H1 (cell line): ENCODE measurements at regions not wholly inside any gene's neighbourhood (a gene's known extent, or its start where the extent isn't known, plus 50 kb on each side); places are given as distances from the start of the nearest gene placed in this dataset.

Source experiments
- CTCF ChIA-PET: fragments of 300-600 bp; sonication (Branson Sonifier 250); formaldehyde crosslinking; loops from one replicate; lab custom pipeline; 2021; ENCODE audit not compliant: partially characterized antibody; lab: Charles Lee
- POLR2A ChIA-PET: fragments of 300-600 bp; sonication (Branson Sonifier 250); formaldehyde crosslinking; loops from one replicate; lab custom pipeline; 2021; ENCODE audit warnings: inconsistent platforms; ENCODE audit not compliant: partially characterized antibody; lab: Charles Lee
- DNase-seq, 2 experiments: peaks; one replicate each; pipeline versions ENCODE4 v3.0.0 to v3.0.0-alpha.2; 2010 to 2022; ENCODE audit warnings: low spot score in 2 of 2, low read depth in 1 of 2, mixed read lengths in 1 of 2
- FAIRE-seq: peaks from 2 replicates; lab custom pipeline; 2011; peaks lifted over from hg19 to GRCh38; lab: Jason Lieb, UNC
- H2AFZ ChIP-seq: 2 replicates; pipeline ENCODE4 v1.8.1; 2012; ENCODE audit warnings: low read length, inconsistent platforms
- H2AK5ac ChIP-seq: 2 replicates; pipeline ENCODE4 v1.6.1; 2013; ENCODE audit warnings: low read depth, low read length
- H2BK120ac ChIP-seq: replicated peaks from 2 replicates; pipeline ENCODE3; 2013; ENCODE audit warnings: low read depth, low read length, inconsistent platforms
- H2BK12ac ChIP-seq: 2 replicates; pipeline ENCODE4 v1.6.1; 2013; ENCODE audit warnings: low read depth, low read length
- H2BK15ac ChIP-seq: 2 replicates; pipeline ENCODE4 v1.6.1; 2013; ENCODE audit warnings: low read length
- H2BK20ac ChIP-seq: 2 replicates; pipeline ENCODE4 v1.6.1; 2013; ENCODE audit warnings: low read length
- H2BK5ac ChIP-seq: 2 replicates; pipeline ENCODE4 v1.6.1; 2013; ENCODE audit warnings: low read depth, low read length
- H3K14ac ChIP-seq: 2 replicates; pipeline ENCODE4 v1.6.1; 2013; ENCODE audit warnings: inconsistent platforms; ENCODE audit not compliant: insufficient read length
- H3K18ac ChIP-seq: 2 replicates; pipeline ENCODE4 v1.6.1; 2013; ENCODE audit warnings: low read length; ENCODE audit errors: extremely low read depth
- H3K23ac ChIP-seq: 2 replicates; pipeline ENCODE4 v1.6.1; 2013; ENCODE audit warnings: inconsistent platforms; ENCODE audit not compliant: insufficient read length
- H3K23me2 ChIP-seq: 2 replicates; pipeline ENCODE4 v1.6.1; 2013; ENCODE audit warnings: low read depth, low read length
- H3K27ac ChIP-seq: 2 replicates; pipeline ENCODE4 v1.6.1; 2011; ENCODE audit warnings: low read depth, low read length, inconsistent platforms
- H3K27me3 ChIP-seq, 4 experiments: replicated peaks in 1 of 4; 1 replicate in 1 of 4; 2 replicates in 3 of 4; pipeline versions ENCODE4 v1.6.1 to v1.8.1; 2011 to 2013; ENCODE audit warnings: low read length in 3 of 4, mild to moderate bottlenecking in 3 of 4, inconsistent platforms in 2 of 4, mixed read lengths in 2 of 4, moderate library complexity in 1 of 4; ENCODE audit not compliant: control insufficient read depth in 3 of 4, insufficient read depth in 3 of 4; ENCODE audit errors: extremely low read depth in 1 of 4
- H3K36me3 ChIP-seq, 4 experiments: 2 replicates each; pipeline versions ENCODE4 v1.6.1 to v1.8.1; 2011 to 2013; ENCODE audit warnings: mild to moderate bottlenecking in 4 of 4, low read length in 3 of 4, moderate library complexity in 2 of 4, control low read depth in 1 of 4, inconsistent platforms in 1 of 4; ENCODE audit not compliant: insufficient read depth in 4 of 4, control insufficient read depth in 2 of 4
- H3K4ac ChIP-seq: replicated peaks from 2 replicates; pipeline ENCODE3; 2013; ENCODE audit warnings: low read length, low read depth, mixed read lengths, inconsistent platforms; ENCODE audit not compliant: insufficient read length
- H3K4me1 ChIP-seq, 4 experiments: replicated peaks in 1 of 4; 1 replicate in 1 of 4; 2 replicates in 3 of 4; pipeline versions ENCODE4 v1.6.1 to v1.8.1; 2011 to 2013; ENCODE audit warnings: low read length in 3 of 4, inconsistent platforms in 2 of 4, mixed read lengths in 1 of 4; ENCODE audit not compliant: insufficient read depth in 4 of 4, control insufficient read depth in 3 of 4
- H3K4me2 ChIP-seq, 2 experiments: 2 replicates each; pipeline versions ENCODE4 v1.6.1 to v1.8.1; 2011 to 2013; ENCODE audit warnings: low read depth in 2 of 2, low read length in 2 of 2, control low read depth in 1 of 2, inconsistent platforms in 1 of 2, mild to moderate bottlenecking in 1 of 2; ENCODE audit not compliant: insufficient read depth in 1 of 2
- H3K4me3 ChIP-seq, 4 experiments: fragments of 200-600, 300-600 bp in 1 of 4; sonication (generic), shearing (Covaris generic), sonication (Bioruptor Twin) in 1 of 4; 2 replicates each; pipeline versions ENCODE4 v1.5.1 to v1.8.1; 2011 to 2016; ENCODE audit warnings: low read length in 4 of 4, low read depth in 3 of 4, control low read depth in 2 of 4, inconsistent platforms in 2 of 4, mild to moderate bottlenecking in 2 of 4, mixed read lengths in 1 of 4, moderate library complexity in 1 of 4; ENCODE audit not compliant: insufficient read depth in 2 of 4; ENCODE audit errors: extremely low read depth in 1 of 4
- H3K56ac ChIP-seq: replicated peaks from 2 replicates; pipeline ENCODE3; 2013; ENCODE audit warnings: low read depth, mild to moderate bottlenecking, mixed read lengths, low read length, inconsistent platforms; ENCODE audit not compliant: insufficient read length
- H3K79me1 ChIP-seq: 2 replicates; pipeline ENCODE4 v1.6.1; 2013; ENCODE audit warnings: low read depth, low read length, control low read depth
- H3K79me2 ChIP-seq, 2 experiments: 2 replicates each; pipeline versions ENCODE4 v1.6.1 to v1.8.1; 2012 to 2013; ENCODE audit warnings: low read length in 2 of 2, mild to moderate bottlenecking in 2 of 2, inconsistent platforms in 1 of 2; ENCODE audit not compliant: insufficient read depth in 2 of 2, control insufficient read depth in 1 of 2
- H3K9ac ChIP-seq, 4 experiments: replicated peaks in 1 of 4; 1 replicate in 1 of 4; 2 replicates in 3 of 4; pipeline versions ENCODE4 v1.6.1 to v1.8.1; 2011 to 2013; ENCODE audit warnings: low read depth in 3 of 4, low read length in 3 of 4, control low read depth in 2 of 4, mild to moderate bottlenecking in 2 of 4, moderate library complexity in 2 of 4, inconsistent platforms in 1 of 4; ENCODE audit errors: extremely low read depth in 1 of 4
- H3K9me3 ChIP-seq, 2 experiments: 2 replicates each; pipeline versions ENCODE4 v1.6.1 to v1.8.1; 2012 to 2013; ENCODE audit warnings: mild to moderate bottlenecking in 2 of 2, moderate library complexity in 2 of 2, control low read depth in 1 of 2, inconsistent platforms in 1 of 2, low read depth in 1 of 2, low read length in 1 of 2, mixed read lengths in 1 of 2; ENCODE audit not compliant: insufficient read depth in 2 of 2
- H4K20me1 ChIP-seq, 2 experiments: replicated peaks in 1 of 2; 2 replicates each; pipeline versions ENCODE3 to v1.8.1; 2011 to 2013; ENCODE audit warnings: inconsistent platforms in 2 of 2, low read length in 2 of 2, mild to moderate bottlenecking in 1 of 2; ENCODE audit not compliant: insufficient read depth in 2 of 2, control insufficient read depth in 1 of 2
- H4K5ac ChIP-seq: 2 replicates; pipeline ENCODE4 v1.6.1; 2013; ENCODE audit warnings: low read length, low read depth, mixed read lengths, inconsistent platforms; ENCODE audit not compliant: insufficient read length
- H4K8ac ChIP-seq: 2 replicates; pipeline ENCODE4 v1.8.0; 2013; ENCODE audit warnings: mild to moderate bottlenecking, moderate library complexity, low read length, inconsistent platforms; ENCODE audit not compliant: insufficient read depth; ENCODE audit errors: extremely low read depth
- H4K91ac ChIP-seq: replicated peaks from 2 replicates; pipeline ENCODE3; 2013; ENCODE audit warnings: low read length, mixed read lengths, inconsistent platforms; ENCODE audit not compliant: insufficient read length
- CTCF ChIP-seq, 3 experiments: IDR thresholded peaks; 1 replicate in 2 of 3; 2 replicates in 1 of 3; pipeline versions ENCODE4 v1.5.1 to v1.6.1; 2011; ENCODE audit warnings: low read length in 3 of 3, mild to moderate bottlenecking in 3 of 3, inconsistent platforms in 2 of 3, low read depth in 1 of 3, moderate library complexity in 1 of 3; ENCODE audit not compliant: insufficient read depth in 1 of 3; ENCODE audit errors: control extremely low read depth in 1 of 3
- KDM1A ChIP-seq: fragments of 200-600, 300-600 bp; sonication (generic); IDR thresholded peaks from 2 replicates; pipeline ENCODE4 v1.7.1; 2016; ENCODE audit warnings: mild to moderate bottlenecking, low read length, borderline replicate concordance
- POLR2AphosphoS5 ChIP-seq: IDR thresholded peaks from 2 replicates; pipeline ENCODE4 v1.6.1; 2011; ENCODE audit warnings: low read depth, low read length
- RXRA ChIP-seq: IDR thresholded peaks from 2 replicates; pipeline ENCODE4 v1.6.1; 2011; ENCODE audit warnings: low read depth, mild to moderate bottlenecking, low read length, moderate library complexity; ENCODE audit not compliant: insufficient read depth
- WGBS, 2 experiments: shearing (Covaris generic) in 1 of 2; methylation state at CpG; one replicate each; pipeline versions ENCODE4 v1.1.6 to v1.1.7; 2013 to 2015; ENCODE audit warnings: low lambda C conversion rate in 2 of 2, mixed read lengths in 2 of 2, inconsistent platforms in 1 of 2, low coverage in 1 of 2, missing lambda C conversion rate in 1 of 2; ENCODE audit not compliant: insufficient replicate concordance in 2 of 2, insufficient coverage in 1 of 2, insufficient read length in 1 of 2; ENCODE audit errors: extremely low coverage in 1 of 2, missing lambda C conversion rate in 1 of 2; 5-methylcytosine and 5-hydroxymethylcytosine counted together

- Histone ChIP-seq H3K4me2 (no peak overlapping the region), H3K23me2 (no peaks in the 10 kb centered on the region), H3K27me3 (peaks cover 0 to 1% (median 0%) of the 10 kb centered on the region in 4 experiments; a peak in 1 of 7 replicates), H3K4me1 (no peaks in the 10 kb centered on the region), H2AK5ac (no peak overlapping the region), H3K79me2 (no peaks in the 10 kb centered on the region), H3K9ac (no peak overlapping the region), H2BK120ac (no peak overlapping the region), H3K36me3 (no peaks in the 10 kb centered on the region), H3K79me1 (no peaks in the 10 kb centered on the region), H3K4me3 (no peak overlapping the region), H4K20me1 (no peaks in the 10 kb centered on the region), H3K4ac (no peak overlapping the region), H3K56ac (no peak overlapping the region), H2BK12ac (no peak overlapping the region), H3K9me3 (no peaks in the 10 kb centered on the region; a peak in 1 of 4 replicates), H2BK20ac (no peak overlapping the region), H2BK5ac (no peak overlapping the region), H4K8ac (no peak overlapping the region), H2BK15ac (no peak overlapping the region), H3K18ac (no peak overlapping the region), H4K5ac (no peak overlapping the region), H3K14ac (no peak overlapping the region), H4K91ac (no peak overlapping the region), H3K23ac (no peak overlapping the region), H2AFZ (no peak overlapping the region), H3K27ac (no peak overlapping the region)
- CTCF ChIA-PET, result no interaction called here
- WGBS, 2 experiments, result 88% methylated on average over 4 of the region's 4 CpGs; no CpG with 5 or more reads in 1 of the 2 experiments
- no peak for TF ChIP-seq KDM1A
- no peak for TF ChIP-seq POLR2AphosphoS5
- no peak for TF ChIP-seq CTCF (IDR thresholded peaks at IDR 0.05; ENCODE audit: control extremely low read depth in 1 of 3, insufficient read depth in 1 of 3, low read depth in 1 of 3, low read length in 3 of 3)
- no peak for TF ChIP-seq RXRA
- POLR2A ChIA-PET, result no interaction called here
- FAIRE-seq, result no peak
- no peak for DNase-seq
Observed at GRCh38 chr4:129842096-129842495, 746.1 kb downstream of the C4orf33 start.
